ENCODE measurements at regions not wholly inside any gene's neighbourhood (a gene's known extent, or its start where the extent isn't known, plus 50 kb on each side); places are given as distances from the start of the nearest gene placed in this dataset.

DNA sequence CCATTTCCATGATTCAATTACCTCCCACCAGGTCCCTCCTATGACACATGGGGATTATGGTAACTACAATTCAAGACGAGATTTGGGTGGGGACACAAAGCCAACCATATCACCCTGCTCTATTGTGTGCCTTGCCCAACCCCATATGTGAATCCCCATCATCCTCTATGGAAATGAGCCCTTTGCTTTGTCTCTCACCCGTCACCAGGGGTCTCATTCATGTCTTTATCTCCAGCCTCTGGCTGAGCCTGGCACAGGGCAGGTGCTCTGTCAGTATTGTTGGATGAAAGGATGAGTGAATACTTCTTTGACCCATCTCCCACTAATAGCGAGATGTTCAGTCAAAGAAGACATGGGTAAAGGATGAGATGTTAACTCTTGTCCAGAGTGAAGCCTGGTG, 116.6 kb upstream of the LGALSL start:
- no peak overlapping the region for H3K4me3 ChIP-seq
- no peaks in the 10 kb centered on the region for H3K36me3 ChIP-seq
- DNase-seq = no peak
- no peaks in the 10 kb centered on the region for H3K9me3 ChIP-seq
- H3K27ac ChIP-seq = no peak overlapping the region
- H3K27me3 ChIP-seq = no peaks in the 10 kb centered on the region
- intact Hi-C loops (cut with DNase I) = loop anchor here in 1 of 4 donors (10.0 kb wide), 1 partner anchor 147 kb away; no protein-coding TSS in a partner anchor
- TF ChIP-seq, protein P1, sequence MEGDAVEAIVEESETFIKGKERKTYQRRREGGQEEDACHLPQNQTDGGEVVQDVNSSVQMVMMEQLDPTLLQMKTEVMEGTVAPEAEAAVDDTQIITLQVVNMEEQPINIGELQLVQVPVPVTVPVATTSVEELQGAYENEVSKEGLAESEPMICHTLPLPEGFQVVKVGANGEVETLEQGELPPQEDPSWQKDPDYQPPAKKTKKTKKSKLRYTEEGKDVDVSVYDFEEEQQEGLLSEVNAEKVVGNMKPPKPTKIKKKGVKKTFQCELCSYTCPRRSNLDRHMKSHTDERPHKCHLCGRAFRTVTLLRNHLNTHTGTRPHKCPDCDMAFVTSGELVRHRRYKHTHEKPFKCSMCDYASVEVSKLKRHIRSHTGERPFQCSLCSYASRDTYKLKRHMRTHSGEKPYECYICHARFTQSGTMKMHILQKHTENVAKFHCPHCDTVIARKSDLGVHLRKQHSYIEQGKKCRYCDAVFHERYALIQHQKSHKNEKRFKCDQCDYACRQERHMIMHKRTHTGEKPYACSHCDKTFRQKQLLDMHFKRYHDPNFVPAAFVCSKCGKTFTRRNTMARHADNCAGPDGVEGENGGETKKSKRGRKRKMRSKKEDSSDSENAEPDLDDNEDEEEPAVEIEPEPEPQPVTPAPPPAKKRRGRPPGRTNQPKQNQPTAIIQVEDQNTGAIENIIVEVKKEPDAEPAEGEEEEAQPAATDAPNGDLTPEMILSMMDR (IDR thresholded peaks at IDR 0.05) = no peak
- TF ChIP-seq EP300 (IDR thresholded peaks at IDR 0.05) (no peak), POLR2A (IDR thresholded peaks at IDR 0.05) (no peak)
- H3K4me1 ChIP-seq (ENCODE audit: insufficient read depth) = no peaks in the 10 kb centered on the region
- WGBS, 3 donors = 92 to 98% (median 97%) methylated on average over 3 of the region's 3 CpGs

DNA sequence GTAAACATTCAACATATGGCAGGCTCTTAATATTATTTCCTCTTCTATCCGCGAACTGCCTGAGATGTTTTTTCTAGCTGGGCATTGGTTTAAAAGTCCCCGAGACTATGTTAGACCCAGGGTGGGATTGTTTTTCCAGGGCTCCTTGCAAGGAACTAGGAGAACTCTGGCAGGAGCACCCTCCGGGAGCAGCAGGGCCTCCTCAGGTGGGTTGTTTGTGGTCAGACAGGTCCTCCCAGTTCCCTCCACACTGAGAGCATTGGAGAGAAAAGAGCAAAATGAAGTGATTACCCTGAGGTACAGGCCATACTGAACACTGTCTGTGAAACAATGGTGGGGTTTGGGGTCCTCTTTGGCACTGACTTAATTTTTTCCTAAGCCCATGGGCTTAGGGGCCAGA, 115.9 kb upstream of the LGALSL start:
- Histone ChIP-seq H3K4me3 (no peak overlapping the region), H3K9me3 (no peaks in the 10 kb centered on the region), H3K27ac (no peak overlapping the region), H3K36me3 (no peaks in the 10 kb centered on the region), H3K27me3 (no peaks in the 10 kb centered on the region), H3K4me1 (ENCODE audit: insufficient read depth) (no peaks in the 10 kb centered on the region)
- DNase-seq = no peak
- intact Hi-C loops (cut with DNase I) = loop anchor here in 1 of 4 donors (10.0 kb wide), 1 partner anchor 147 kb away; no protein-coding TSS in a partner anchor
- 83 to 92% (median 86%) methylated on average over 4 of the region's 4 CpGs for WGBS, 3 donors
- TF ChIP-seq, protein P1 (IDR thresholded peaks at IDR 0.05) = no peak
- TF ChIP-seq EP300 (IDR thresholded peaks at IDR 0.05) = no peak
- TF ChIP-seq POLR2A (IDR thresholded peaks at IDR 0.05) = no peak

DNA sequence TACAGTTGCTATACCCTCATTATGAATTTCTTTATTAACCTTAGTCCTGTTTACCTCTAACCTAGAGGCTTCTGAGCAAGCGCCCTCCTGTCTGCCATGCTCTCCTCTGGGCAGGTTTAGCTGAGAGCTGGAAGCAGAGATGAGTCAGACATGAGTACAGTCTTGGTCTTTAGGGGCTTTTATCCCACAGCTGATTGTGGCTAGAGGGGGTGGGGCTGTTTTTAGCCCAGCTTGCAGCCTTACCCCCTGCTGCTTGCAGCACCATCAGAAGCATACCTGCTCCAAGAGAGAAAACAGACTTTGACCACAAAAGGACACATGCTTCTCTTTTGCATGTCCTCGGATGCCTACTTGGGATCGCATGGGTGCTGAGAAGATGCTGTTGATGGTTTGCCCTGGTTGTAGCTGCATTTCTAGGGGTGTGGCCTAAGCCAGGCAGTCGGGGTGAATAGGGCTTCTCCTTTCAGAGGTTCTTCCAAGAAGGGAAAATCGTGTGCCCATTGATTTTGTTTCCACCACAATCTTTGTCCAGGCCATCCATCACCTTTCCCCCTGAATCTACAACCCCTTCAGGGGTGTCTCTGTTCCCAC, 115.0 kb upstream of the LGALSL start:
- H3K36me3 ChIP-seq = no peaks in the 10 kb centered on the region
- no peaks in the 10 kb centered on the region for H3K27me3 ChIP-seq
- intact Hi-C loops (cut with DNase I) = loop anchor here in 1 of 4 donors (10.0 kb wide), 1 partner anchor 146 kb away; no protein-coding TSS in a partner anchor
- TF ChIP-seq POLR2A (IDR thresholded peaks at IDR 0.05) = no peak
- TF ChIP-seq, protein P1 (IDR thresholded peaks at IDR 0.05) = no peak
- no peak for TF ChIP-seq EP300 (IDR thresholded peaks at IDR 0.05)
- no peaks in the 10 kb centered on the region for H3K4me1 ChIP-seq (ENCODE audit: insufficient read depth)
- no peak overlapping the region for H3K27ac ChIP-seq
- no peak overlapping the region for H3K4me3 ChIP-seq
- DNase-seq = no peak
- WGBS, 3 donors = 71 to 82% (median 82%) methylated on average over 5 of the region's 5 CpGs
- no peaks in the 10 kb centered on the region for H3K9me3 ChIP-seq

DNA sequence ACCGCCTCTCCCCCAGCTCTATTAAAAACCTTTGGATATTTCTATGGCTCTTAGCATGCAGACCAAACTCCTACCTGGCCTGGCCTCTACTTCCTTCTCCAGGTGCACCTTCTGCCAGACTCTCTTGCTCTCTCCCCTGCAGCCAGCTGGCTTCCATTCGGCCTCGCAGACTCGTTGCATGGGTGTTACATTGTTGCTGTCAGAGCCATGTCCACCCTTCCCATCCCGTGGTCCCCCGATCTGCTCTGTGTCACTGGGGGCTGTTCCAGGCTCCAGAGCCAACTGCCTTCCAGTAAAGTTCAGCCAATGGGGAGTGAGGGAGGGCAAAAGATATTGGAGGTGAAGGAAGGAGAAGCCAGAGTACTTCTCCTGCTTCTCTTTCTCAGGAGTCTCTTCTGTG, 112.5 kb upstream of the LGALSL start:
- H3K36me3 ChIP-seq = no peaks in the 10 kb centered on the region
- DNase-seq = no peak
- H3K27ac ChIP-seq = no peak overlapping the region
- intact Hi-C loops (cut with DNase I) = loop anchor here in 1 of 4 donors (10.0 kb wide), 1 partner anchor 533 kb away; no protein-coding TSS in a partner anchor
- H3K4me1 ChIP-seq (ENCODE audit: insufficient read depth) = no peaks in the 10 kb centered on the region
- H3K9me3 ChIP-seq = no peaks in the 10 kb centered on the region
- no peak overlapping the region for H3K4me3 ChIP-seq
- no peaks in the 10 kb centered on the region for H3K27me3 ChIP-seq
- no peak for TF ChIP-seq POLR2A (IDR thresholded peaks at IDR 0.05)
- TF ChIP-seq, protein P1 (IDR thresholded peaks at IDR 0.05) = no peak
- TF ChIP-seq EP300 (IDR thresholded peaks at IDR 0.05) = no peak
- 82 to 86% (median 83%) methylated on average over 6 of the region's 6 CpGs for WGBS, 3 donors
